BLaER1 treated with 17β-estradiol and CSF1 and Interleukin-3, amounts not matched to agents 10 nM and 100 nM (cell line): ENCODE measurements at regions not wholly inside any gene's neighbourhood (a gene's known extent, or its start where the extent isn't known, plus 50 kb on each side); places are given as distances from the start of the nearest gene placed in this dataset.

Source experiments
- H3K27ac ChIP-seq, 11 experiments: shearing (Covaris generic); formaldehyde crosslinking; 2 replicates each; pipeline ENCODE4 v1.8.1; 2022
- H3K27me3 ChIP-seq, 11 experiments: shearing (Covaris generic); formaldehyde crosslinking; 2 replicates each; pipeline ENCODE4 v1.8.1; 2022
- H3K36me3 ChIP-seq, 11 experiments: shearing (Covaris generic); formaldehyde crosslinking; 2 replicates each; pipeline ENCODE4 v1.8.1; 2022
- H3K4me1 ChIP-seq, 10 experiments: shearing (Covaris generic); formaldehyde crosslinking; 2 replicates each; pipeline ENCODE4 v1.8.1; 2022
- H3K4me2 ChIP-seq, 11 experiments: shearing (Covaris generic); formaldehyde crosslinking; 2 replicates each; pipeline ENCODE4 v1.8.1; 2022
- H3K4me3 ChIP-seq, 10 experiments: shearing (Covaris generic); formaldehyde crosslinking; 2 replicates each; pipeline ENCODE4 v1.8.1; 2022
- H3K9ac ChIP-seq, 11 experiments: shearing (Covaris generic); formaldehyde crosslinking; 2 replicates each; pipeline ENCODE4 v1.8.1; 2022
- H3K9me3 ChIP-seq, 11 experiments: shearing (Covaris generic); formaldehyde crosslinking; replicated peaks in 1 of 11; 2 replicates each; pipeline ENCODE4 v1.8.1; 2022
- H4K20me1 ChIP-seq, 11 experiments: shearing (Covaris generic); formaldehyde crosslinking; 2 replicates each; pipeline ENCODE4 v1.8.1; 2022
- Cebpa-rat ChIP-seq, 11 experiments: shearing (Covaris generic); IDR thresholded peaks; 2 replicates each; pipeline ENCODE4 v1.8.1; 2022

GRCh38 chr5:27389696-27390095 lies 351.3 kb upstream of the CDH9 start:
- H3K4me1 ChIP-seq, result no peaks in the 10 kb centered on the region; a peak in 1 of 20 replicates
- H3K27me3 ChIP-seq, result no peaks in the 10 kb centered on the region
- no peak overlapping the region for H3K4me3 ChIP-seq
- no peaks in the 10 kb centered on the region for H3K9me3 ChIP-seq
- no peak overlapping the region for H3K9ac ChIP-seq
- no peak overlapping the region for H3K27ac ChIP-seq
- H3K4me2 ChIP-seq, result no peak overlapping the region
- H4K20me1 ChIP-seq, result no peaks in the 10 kb centered on the region
- no peak for TF ChIP-seq Cebpa-rat (IDR thresholded peaks at IDR 0.05)
- H3K36me3 ChIP-seq, result no peaks in the 10 kb centered on the region

- H3K9me3 ChIP-seq, result no peaks in the 10 kb centered on the region
- no peak overlapping the region for H3K4me2 ChIP-seq
- H4K20me1 ChIP-seq, result no peaks in the 10 kb centered on the region
- TF ChIP-seq Cebpa-rat (IDR thresholded peaks at IDR 0.05), result no peak
- H3K36me3 ChIP-seq, result no peaks in the 10 kb centered on the region
- no peaks in the 10 kb centered on the region for H3K27me3 ChIP-seq
- H3K4me1 ChIP-seq, result no peaks in the 10 kb centered on the region; a peak in 1 of 20 replicates
- H3K4me3 ChIP-seq, result no peak overlapping the region
- H3K27ac ChIP-seq, result no peak overlapping the region
- H3K9ac ChIP-seq, result no peak overlapping the region
Measured at GRCh38 chr5:27388755-27389154, 350.4 kb upstream of the CDH9 start.

DNA sequence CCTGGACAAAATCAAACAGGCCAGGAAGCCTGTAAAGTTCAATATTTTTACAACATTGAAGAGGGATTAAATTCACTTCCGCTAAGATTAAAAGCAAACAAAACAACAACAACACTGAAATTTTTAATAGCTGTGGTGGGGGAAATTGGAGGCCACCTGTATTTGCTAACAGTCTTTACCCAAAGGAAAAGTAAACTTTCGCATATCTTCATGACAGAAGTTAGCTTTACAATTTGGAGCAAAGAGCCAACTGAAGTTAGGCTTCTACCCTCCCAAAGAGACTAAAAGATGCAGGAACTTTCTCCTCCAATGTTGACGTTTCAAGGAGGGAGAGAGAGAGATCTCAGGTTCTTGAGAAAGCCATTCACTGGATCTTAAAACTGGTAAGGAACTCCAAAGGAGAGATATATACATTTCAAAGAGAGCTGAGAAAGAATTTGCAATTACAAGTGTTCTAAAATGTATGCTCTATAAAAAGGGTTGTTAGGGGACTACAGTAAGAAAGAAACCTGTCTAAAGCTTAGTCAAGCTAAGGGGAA lies 349.2 kb upstream of the CDH9 start:
- no peaks in the 10 kb centered on the region for H3K36me3 ChIP-seq
- no peak overlapping the region for H3K27ac ChIP-seq
- H3K9ac ChIP-seq, result no peak overlapping the region
- H3K9me3 ChIP-seq, result no peaks in the 10 kb centered on the region
- H3K27me3 ChIP-seq, result no peaks in the 10 kb centered on the region
- no peak overlapping the region for H3K4me3 ChIP-seq
- no peak for TF ChIP-seq Cebpa-rat (IDR thresholded peaks at IDR 0.05)
- no peaks in the 10 kb centered on the region; a peak in 1 of 20 replicates for H3K4me1 ChIP-seq
- no peaks in the 10 kb centered on the region for H4K20me1 ChIP-seq
- H3K4me2 ChIP-seq, result no peak overlapping the region

DNA sequence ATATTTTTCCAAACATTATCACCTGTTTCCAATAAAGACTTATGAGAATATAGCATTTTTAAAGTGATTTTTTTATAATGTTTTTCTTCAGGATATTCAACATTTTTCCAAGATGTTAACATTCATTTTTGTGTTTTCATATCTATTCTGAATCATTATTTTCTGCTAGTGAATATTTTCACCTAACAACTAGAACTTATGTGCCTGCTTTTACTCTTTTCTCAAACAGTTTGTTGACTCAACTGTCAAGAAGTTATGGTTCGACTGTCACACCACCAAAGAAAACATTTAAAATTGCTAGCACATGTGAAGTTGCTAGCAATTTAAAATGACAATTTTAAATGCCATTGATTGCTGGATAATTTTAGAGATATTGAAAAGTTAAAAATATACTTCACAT lies 343.3 kb upstream of the CDH9 start:
- no peaks in the 10 kb centered on the region for H4K20me1 ChIP-seq
- no peaks in the 10 kb centered on the region for H3K27me3 ChIP-seq
- no peak overlapping the region for H3K9ac ChIP-seq
- no peak overlapping the region for H3K4me2 ChIP-seq
- H3K4me3 ChIP-seq, result no peak overlapping the region
- H3K9me3 ChIP-seq, result no peaks in the 10 kb centered on the region
- no peak overlapping the region for H3K27ac ChIP-seq
- no peaks in the 10 kb centered on the region for H3K36me3 ChIP-seq
- H3K4me1 ChIP-seq, result no peaks in the 10 kb centered on the region
- TF ChIP-seq Cebpa-rat (IDR thresholded peaks at IDR 0.05), result no peak

DNA sequence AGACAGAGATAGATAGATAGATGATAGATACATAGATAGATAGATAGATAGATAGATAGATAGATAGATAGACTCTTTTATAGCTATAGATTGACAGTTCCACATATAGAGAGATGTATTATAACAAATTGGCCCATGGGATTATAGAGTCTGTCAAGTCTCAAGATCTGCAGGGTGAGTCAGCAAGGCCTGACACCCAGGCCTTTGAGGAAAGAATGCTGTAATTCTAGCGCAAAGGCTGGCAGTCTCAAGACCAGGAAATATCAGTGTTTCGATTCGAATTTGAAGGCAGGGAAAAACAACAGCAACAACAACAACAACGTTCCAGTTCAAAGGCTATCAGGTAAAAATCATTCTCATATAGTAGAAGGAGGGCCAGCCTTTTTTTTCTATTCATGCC lies 339.2 kb upstream of the CDH9 start:
- Histone ChIP-seq H3K4me1 (no peaks in the 10 kb centered on the region), H3K9me3 (no peaks in the 10 kb centered on the region), H4K20me1 (no peaks in the 10 kb centered on the region), H3K9ac (no peak overlapping the region), H3K4me2 (no peak overlapping the region), H3K27me3 (no peaks in the 10 kb centered on the region), H3K27ac (no peak overlapping the region), H3K4me3 (no peak overlapping the region), H3K36me3 (no peaks in the 10 kb centered on the region)
- TF ChIP-seq Cebpa-rat (IDR thresholded peaks at IDR 0.05), result no peak

DNA sequence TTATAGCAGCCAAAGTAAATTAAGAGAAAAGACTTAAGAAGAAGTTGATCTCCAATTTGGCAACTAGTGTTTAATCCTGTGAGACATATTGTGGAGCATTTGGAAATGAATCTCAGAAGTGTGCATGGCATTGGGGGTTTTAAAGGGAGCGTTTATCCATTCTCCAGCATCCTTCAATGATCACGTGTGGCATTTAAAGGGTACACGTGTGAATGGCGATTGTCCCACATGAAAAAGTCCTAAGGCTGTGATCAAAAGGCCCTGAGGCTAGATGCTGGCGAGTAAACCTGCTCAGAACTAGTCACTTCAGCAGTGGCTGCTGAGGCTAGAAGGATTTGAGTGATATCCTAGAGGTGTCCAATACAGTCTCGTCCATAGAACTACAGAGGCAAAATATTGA lies 315.6 kb upstream of the CDH9 start:
- Histone ChIP-seq H3K4me2 (no peak overlapping the region), H3K27me3 (no peaks in the 10 kb centered on the region), H4K20me1 (no peaks in the 10 kb centered on the region), H3K9ac (no peak overlapping the region), H3K4me3 (no peak overlapping the region), H3K4me1 (no peaks in the 10 kb centered on the region), H3K36me3 (no peaks in the 10 kb centered on the region), H3K27ac (no peak overlapping the region), H3K9me3 (no peaks in the 10 kb centered on the region)
- TF ChIP-seq Cebpa-rat (IDR thresholded peaks at IDR 0.05), result no peak

- Histone ChIP-seq H3K27me3 (no peaks in the 10 kb centered on the region), H3K27ac (no peak overlapping the region), H3K9ac (no peak overlapping the region), H3K4me1 (no peaks in the 10 kb centered on the region), H4K20me1 (no peaks in the 10 kb centered on the region), H3K4me3 (no peak overlapping the region), H3K9me3 (no peaks in the 10 kb centered on the region), H3K4me2 (no peak overlapping the region), H3K36me3 (no peaks in the 10 kb centered on the region)
- no peak for TF ChIP-seq Cebpa-rat (IDR thresholded peaks at IDR 0.05)
Measured at GRCh38 chr5:27353540-27353939, 315.2 kb upstream of the CDH9 start.

DNA sequence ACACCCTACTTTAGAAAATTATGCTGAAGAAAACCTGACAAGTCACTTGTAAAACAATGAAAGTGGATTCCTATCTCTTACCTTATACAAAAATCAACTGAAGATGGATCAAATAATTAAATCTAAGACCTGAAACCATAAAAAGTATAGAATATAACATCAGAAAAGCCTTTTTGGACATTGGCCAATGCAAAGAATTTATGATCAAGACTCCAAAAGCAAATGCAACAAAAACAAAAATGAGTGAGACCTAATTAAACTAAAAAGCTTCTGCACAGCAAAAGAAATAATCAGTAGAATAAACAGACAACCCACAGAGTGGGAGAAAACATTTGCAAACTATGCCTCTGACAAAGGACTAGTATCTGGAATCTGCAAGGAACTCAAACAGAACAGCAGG lies 303.0 kb upstream of the CDH9 start:
- no peaks in the 10 kb centered on the region for H3K4me1 ChIP-seq
- H3K27ac ChIP-seq, result no peak overlapping the region
- H3K4me2 ChIP-seq, result no peak overlapping the region
- no peaks in the 10 kb centered on the region for H3K36me3 ChIP-seq
- no peak for TF ChIP-seq Cebpa-rat (IDR thresholded peaks at IDR 0.05)
- H4K20me1 ChIP-seq, result no peaks in the 10 kb centered on the region
- no peaks in the 10 kb centered on the region for H3K27me3 ChIP-seq
- H3K9ac ChIP-seq, result no peak overlapping the region
- no peaks in the 10 kb centered on the region for H3K9me3 ChIP-seq
- H3K4me3 ChIP-seq, result no peak overlapping the region

GRCh38 chr5:27336817-27337216 lies 298.4 kb upstream of the CDH9 start:
- H3K36me3 ChIP-seq, result no peaks in the 10 kb centered on the region
- no peaks in the 10 kb centered on the region for H4K20me1 ChIP-seq
- no peak for TF ChIP-seq Cebpa-rat (IDR thresholded peaks at IDR 0.05)
- H3K27ac ChIP-seq, result no peak overlapping the region
- H3K27me3 ChIP-seq, result no peaks in the 10 kb centered on the region
- no peak overlapping the region for H3K9ac ChIP-seq
- 0 out of 20 replicates have a peak, but pooled peaks cover 0 to 5% (median 0%) of the 10 kb centered on the region in 10 experiments for H3K4me1 ChIP-seq
- H3K4me3 ChIP-seq, result no peak overlapping the region
- H3K9me3 ChIP-seq, result no peaks in the 10 kb centered on the region
- no peak overlapping the region for H3K4me2 ChIP-seq

- Histone ChIP-seq H3K36me3 (no peaks in the 10 kb centered on the region), H4K20me1 (no peaks in the 10 kb centered on the region), H3K4me1 (peaks cover 0 to 46% (median 0%) of the 10 kb centered on the region in 10 experiments; a peak in 4 of 20 replicates), H3K27ac (peak overlapping the region in 2 of 11 experiments; percentile 53 to 55; a peak in 4 of 22 replicates), H3K4me2 (peak overlapping the region in 3 of 11 experiments; percentile 10 to 47 (median 32); a peak in 3 of 22 replicates), H3K9ac (no peak overlapping the region), H3K9me3 (peaks cover 0 to 51% (median 0%) of the 10 kb centered on the region in 11 experiments; a peak in 4 of 22 replicates), H3K4me3 (no peak overlapping the region), H3K27me3 (no peaks in the 10 kb centered on the region)
- no peak for TF ChIP-seq Cebpa-rat (IDR thresholded peaks at IDR 0.05)
Measured at GRCh38 chr5:27328480-27328879, 290.1 kb upstream of the CDH9 start.
